Esophagus squamous epithelium (tissue), 5 donors: ENCODE measurements at regions not wholly inside any gene's neighbourhood (a gene's known extent, or its start where the extent isn't known, plus 50 kb on each side); places are given as distances from the start of the nearest gene placed in this dataset.

Source experiments
- DNase-seq: peaks from one replicate; lab custom pipeline; 2025; lab: John Stamatoyannopoulos, UW
- H3K27ac ChIP-seq, 4 donors: fragments of 200-600 bp; sonication (generic); one replicate each; pipeline ENCODE4 v1.5.1; 2016 to 2019; ENCODE audit warnings: mild to moderate bottlenecking in 1 of 4
- H3K27me3 ChIP-seq, 4 donors: fragments of 200-600 bp; sonication (generic); 1 replicate in 3 of 4; 2 replicates in 1 of 4; pipeline versions ENCODE4 v1.5.1 to v1.6.0; 2017 to 2021; ENCODE audit warnings: antibody characterized with exemption in 1 of 4
- H3K36me3 ChIP-seq, 3 donors: fragments of 200-600 bp; sonication (generic); one replicate each; pipeline ENCODE4 v1.5.1; 2016 to 2019
- H3K4me1 ChIP-seq, 3 donors: fragments of 200-600 bp; sonication (generic); one replicate each; pipeline ENCODE4 v1.5.1; 2017 to 2019
- H3K4me3 ChIP-seq, 4 donors: fragments of 200-600 bp; sonication (generic); 1 replicate in 3 of 4; 2 replicates in 1 of 4; pipeline ENCODE4 v1.5.1; 2016 to 2019; ENCODE audit warnings: mild to moderate bottlenecking in 2 of 4, moderate library complexity in 1 of 4
- H3K9me3 ChIP-seq, 3 donors: fragments of 200-600 bp; sonication (generic); one replicate each; pipeline ENCODE4 v1.5.1; 2016 to 2019
- POLR2A ChIP-seq, 4 donors: fragments of 450-650 bp; IDR thresholded peaks; one replicate each; pipeline ENCODE4 v1.6.1; 2017; ENCODE audit warnings: antibody characterized with exemption in 4 of 4, mild to moderate bottlenecking in 4 of 4, moderate library complexity in 3 of 4
- WGBS, 2 donors: methylation state at CpG; one replicate each; pipeline ENCODE4 v1.1.5; 2018; 5-methylcytosine and 5-hydroxymethylcytosine counted together
- intact Hi-C: fragments of 100-400 bp; cut with DNase I; formaldehyde crosslinking; loops from one replicate; pipeline ENCODE4 v1.15.0; 2022
- TF ChIP-seq, protein P1 (sequence below), 6 experiments: fragments of 450-650 bp in 4 of 6; fragments of 200-600 bp in 2 of 6; sonication (generic) in 2 of 6; IDR thresholded peaks; one replicate each; pipeline ENCODE4 v1.5.1; 2016 to 2019; ENCODE audit warnings: antibody characterized with exemption in 6 of 6, mild to moderate bottlenecking in 4 of 6, moderate library complexity in 4 of 6
- donor health status: DM: yes; HTN: yes; CAD: no.

GRCh38 chr2:65940856-65941255, 494.1 kb upstream of the MEIS1 start:
- Histone ChIP-seq H3K9me3 (no peaks in the 10 kb centered on the region), H3K36me3 (no peaks in the 10 kb centered on the region), H3K4me1 (no peaks in the 10 kb centered on the region), H3K27ac (no peak overlapping the region), H3K4me3 (no peak overlapping the region), H3K27me3 (peaks cover 0 to 9% (median 0%) of the 10 kb centered on the region in 4 donors)
- intact Hi-C loops = no loop called here
- no peak for DNase-seq
- 58 to 60% methylated on average over 2 of the region's 2 CpGs for WGBS, 2 donors
- TF ChIP-seq POLR2A (IDR thresholded peaks at IDR 0.05) = no peak
- TF ChIP-seq, protein P1, sequence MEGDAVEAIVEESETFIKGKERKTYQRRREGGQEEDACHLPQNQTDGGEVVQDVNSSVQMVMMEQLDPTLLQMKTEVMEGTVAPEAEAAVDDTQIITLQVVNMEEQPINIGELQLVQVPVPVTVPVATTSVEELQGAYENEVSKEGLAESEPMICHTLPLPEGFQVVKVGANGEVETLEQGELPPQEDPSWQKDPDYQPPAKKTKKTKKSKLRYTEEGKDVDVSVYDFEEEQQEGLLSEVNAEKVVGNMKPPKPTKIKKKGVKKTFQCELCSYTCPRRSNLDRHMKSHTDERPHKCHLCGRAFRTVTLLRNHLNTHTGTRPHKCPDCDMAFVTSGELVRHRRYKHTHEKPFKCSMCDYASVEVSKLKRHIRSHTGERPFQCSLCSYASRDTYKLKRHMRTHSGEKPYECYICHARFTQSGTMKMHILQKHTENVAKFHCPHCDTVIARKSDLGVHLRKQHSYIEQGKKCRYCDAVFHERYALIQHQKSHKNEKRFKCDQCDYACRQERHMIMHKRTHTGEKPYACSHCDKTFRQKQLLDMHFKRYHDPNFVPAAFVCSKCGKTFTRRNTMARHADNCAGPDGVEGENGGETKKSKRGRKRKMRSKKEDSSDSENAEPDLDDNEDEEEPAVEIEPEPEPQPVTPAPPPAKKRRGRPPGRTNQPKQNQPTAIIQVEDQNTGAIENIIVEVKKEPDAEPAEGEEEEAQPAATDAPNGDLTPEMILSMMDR (IDR thresholded peaks at IDR 0.05) = no peak

- WGBS, 2 donors = 26 to 29% methylated on average over 2 of the region's 2 CpGs
- no peak for TF ChIP-seq POLR2A (IDR thresholded peaks at IDR 0.05)
- TF ChIP-seq, protein P1 (IDR thresholded peaks at IDR 0.05) = no peak
- intact Hi-C loops = no loop called here
- Histone ChIP-seq H3K4me1 (no peaks in the 10 kb centered on the region), H3K4me3 (no peak overlapping the region), H3K36me3 (no peaks in the 10 kb centered on the region), H3K27ac (no peak overlapping the region), H3K9me3 (no peaks in the 10 kb centered on the region), H3K27me3 (peaks cover 0 to 15% (median 0%) of the 10 kb centered on the region in 4 donors)
- no peak for DNase-seq
Observed at GRCh38 chr2:65939687-65940086, 495.2 kb upstream of the MEIS1 start.

DNA sequence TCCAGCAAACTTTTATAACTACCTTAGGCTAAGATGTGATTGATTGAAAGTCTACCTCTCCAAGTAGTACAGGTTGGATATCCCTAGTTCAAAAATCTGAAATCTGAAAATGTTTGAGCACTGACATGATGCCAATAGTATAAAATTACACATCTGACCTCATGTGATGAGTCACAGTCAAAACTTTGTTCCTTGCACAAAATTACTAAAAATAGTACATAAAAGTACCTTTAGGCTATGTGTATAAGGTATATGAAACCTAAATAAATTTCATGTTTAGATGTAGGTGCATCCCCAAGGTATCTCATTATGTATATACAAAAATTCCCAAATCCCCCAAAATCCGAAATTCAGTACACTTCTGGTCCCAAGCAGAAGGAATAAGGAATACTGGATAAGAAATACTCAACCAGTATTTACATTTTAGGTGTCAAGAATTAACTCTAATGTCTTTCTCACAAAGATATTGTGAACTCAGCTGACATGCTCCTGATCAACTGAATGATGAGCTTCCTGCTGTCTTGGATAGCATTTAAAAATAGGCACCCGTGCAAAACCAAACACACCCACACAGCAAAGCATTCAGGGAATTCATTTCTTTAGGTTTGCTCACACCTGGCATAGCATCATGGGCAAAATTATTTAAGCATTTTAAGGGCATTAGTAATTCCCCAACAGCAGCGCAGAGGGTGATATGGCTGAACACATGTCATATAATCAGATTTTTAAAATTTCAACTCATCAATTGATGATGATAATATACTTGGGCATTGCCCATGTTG, 497.4 kb upstream of the MEIS1 start:
- H3K27me3 ChIP-seq = peaks cover 0 to 24% (median 0%) of the 10 kb centered on the region in 4 donors
- WGBS, 2 donors = 45 to 57% methylated on average over 3 of the region's 3 CpGs
- DNase-seq = no peak
- intact Hi-C loops = no loop called here
- no peaks in the 10 kb centered on the region for H3K4me1 ChIP-seq
- H3K36me3 ChIP-seq = no peaks in the 10 kb centered on the region
- H3K27ac ChIP-seq = no peak overlapping the region
- TF ChIP-seq, protein P1 (IDR thresholded peaks at IDR 0.05) = no peak
- TF ChIP-seq POLR2A (IDR thresholded peaks at IDR 0.05) = no peak
- H3K4me3 ChIP-seq = no peak overlapping the region
- no peaks in the 10 kb centered on the region for H3K9me3 ChIP-seq

DNA sequence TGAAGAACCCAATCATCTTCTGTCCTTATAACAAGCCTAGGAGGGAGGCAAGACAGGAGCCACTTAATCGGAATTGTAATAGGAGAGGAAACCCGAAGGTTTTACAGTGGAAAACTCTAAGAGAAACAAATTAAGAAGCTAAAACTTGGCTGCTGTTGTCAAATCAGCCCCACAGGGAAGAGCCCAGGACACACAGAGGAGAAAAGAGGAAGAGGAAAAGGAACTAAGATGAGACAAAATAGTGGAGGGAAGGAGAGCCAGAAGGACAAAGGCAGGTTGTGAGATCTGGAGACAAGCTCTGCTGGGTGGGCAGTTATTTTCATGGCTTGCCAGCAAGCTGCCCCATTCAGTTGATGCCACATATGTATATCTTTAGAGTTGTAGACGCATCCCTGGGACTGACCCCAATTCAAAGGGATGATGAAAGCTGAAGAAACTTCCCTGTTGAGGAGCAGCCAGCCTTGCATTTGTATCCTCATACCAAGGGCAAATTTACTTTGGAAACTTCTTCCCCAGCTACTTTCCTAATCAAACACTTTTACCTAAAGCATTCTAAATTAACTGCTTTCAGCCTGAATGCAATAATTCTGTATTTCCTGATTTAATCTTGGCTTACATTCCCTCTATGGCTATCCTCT, 499.8 kb upstream of the MEIS1 start:
- Histone ChIP-seq H3K27me3 (peaks cover 0 to 24% (median 0%) of the 10 kb centered on the region in 4 donors), H3K9me3 (no peaks in the 10 kb centered on the region), H3K36me3 (no peaks in the 10 kb centered on the region), H3K4me3 (no peak overlapping the region), H3K4me1 (no peaks in the 10 kb centered on the region), H3K27ac (no peak overlapping the region)
- TF ChIP-seq POLR2A (IDR thresholded peaks at IDR 0.05) = no peak
- TF ChIP-seq, protein P1 (IDR thresholded peaks at IDR 0.05) = no peak
- no peak for DNase-seq
- 71 to 82% methylated on average over 3 of the region's 3 CpGs for WGBS, 2 donors
- intact Hi-C loops = no loop called here

GRCh38 chr2:65932571-65932970, 500.2 kb upstream of the SPRED2 start:
- Histone ChIP-seq H3K9me3 (no peaks in the 10 kb centered on the region), H3K4me1 (no peaks in the 10 kb centered on the region), H3K27me3 (peaks cover 0 to 24% (median 0%) of the 10 kb centered on the region in 4 donors), H3K27ac (no peak overlapping the region), H3K4me3 (no peak overlapping the region), H3K36me3 (no peaks in the 10 kb centered on the region)
- 100% methylated on average over 1 of the region's 1 CpG; no CpG with 5 or more reads in 1 of the 2 donors for WGBS, 2 donors
- no peak for TF ChIP-seq POLR2A (IDR thresholded peaks at IDR 0.05)
- TF ChIP-seq, protein P1 (IDR thresholded peaks at IDR 0.05) = no peak
- intact Hi-C loops = no loop called here
- DNase-seq = no peak
